ENCODE measurements at regions not wholly inside any gene's neighbourhood (a gene's known extent, or its start where the extent isn't known, plus 50 kb on each side); places are given as distances from the start of the nearest gene placed in this dataset.

DNA sequence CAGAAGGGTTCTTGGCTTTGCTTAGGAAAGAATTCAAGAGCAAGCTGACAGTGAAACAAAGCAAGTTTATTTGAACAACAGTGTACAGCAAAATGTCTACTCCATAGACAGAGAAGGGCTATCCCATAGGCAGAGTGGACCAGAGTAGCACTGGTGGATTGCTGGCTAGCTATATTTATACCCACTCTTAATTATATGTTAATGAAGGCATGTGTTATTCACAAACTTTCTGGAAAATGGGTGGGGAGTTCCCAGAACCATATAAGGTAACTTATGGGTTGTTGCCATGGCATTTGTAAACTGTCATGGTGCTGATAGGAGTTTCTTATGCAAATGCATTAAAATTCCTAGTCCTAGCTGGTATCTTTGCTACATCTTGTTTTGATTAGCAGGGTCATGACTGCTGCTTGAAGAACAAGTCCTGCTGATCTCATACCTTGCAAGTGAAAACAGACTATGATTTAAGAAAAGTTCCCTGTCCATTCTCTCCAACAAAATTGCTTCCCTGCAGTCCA lies 330.5 kb downstream of the BUD13 start:
- DNase-seq (ENCODE audit: low read depth): no peak

DNA sequence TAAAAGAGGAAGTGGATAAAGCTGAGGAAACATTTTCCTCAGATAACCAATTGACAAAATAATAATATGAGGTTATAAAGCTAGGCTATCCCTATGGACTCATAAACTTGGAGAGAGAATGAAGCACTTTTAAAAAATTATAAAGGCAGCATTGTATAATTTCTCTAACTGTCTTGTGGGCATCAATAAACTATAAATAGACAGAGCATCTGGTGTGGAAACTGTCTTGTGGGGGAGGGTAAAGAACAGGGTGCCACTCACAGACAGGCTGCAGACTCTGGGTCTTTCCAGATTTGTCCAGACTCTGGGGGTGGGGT lies 333.5 kb downstream of the BUD13 start:
- DNase-seq (ENCODE audit: low read depth): no peak

DNA sequence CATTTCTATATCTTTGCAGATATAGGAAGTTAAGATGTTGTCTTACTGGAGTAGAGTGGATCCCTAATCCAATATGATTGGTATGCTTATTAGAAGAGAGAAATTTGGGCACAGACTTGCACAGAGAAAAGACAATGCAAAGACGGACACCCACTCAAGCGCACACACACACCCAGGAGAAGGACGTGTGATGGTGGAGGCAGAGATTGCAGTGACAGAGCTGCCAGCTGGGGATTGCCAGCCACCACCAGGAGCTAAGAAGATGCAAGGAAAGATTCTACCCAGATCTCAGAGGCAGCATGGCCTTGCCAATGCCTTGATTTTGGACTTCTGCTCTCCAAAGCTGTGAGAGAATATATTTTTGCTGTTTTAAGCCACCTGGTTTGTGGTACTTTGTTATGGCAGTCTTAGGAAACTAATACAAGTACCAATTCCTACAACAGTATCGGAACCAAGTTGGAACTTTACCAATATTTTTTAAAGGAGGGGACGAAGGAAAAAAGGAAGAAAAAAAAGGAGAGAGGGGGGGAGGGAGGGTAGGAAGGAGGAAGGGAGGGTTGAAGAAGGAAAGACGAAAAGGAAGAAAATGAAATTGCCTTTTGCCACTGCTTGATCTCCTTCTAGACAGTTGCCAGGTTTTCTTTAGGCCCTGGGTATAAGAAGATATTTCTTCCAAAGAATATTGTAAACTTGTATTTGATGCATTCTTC lies 334.0 kb downstream of the BUD13 start:
- no peak for DNase-seq (ENCODE audit: low read depth)

DNA sequence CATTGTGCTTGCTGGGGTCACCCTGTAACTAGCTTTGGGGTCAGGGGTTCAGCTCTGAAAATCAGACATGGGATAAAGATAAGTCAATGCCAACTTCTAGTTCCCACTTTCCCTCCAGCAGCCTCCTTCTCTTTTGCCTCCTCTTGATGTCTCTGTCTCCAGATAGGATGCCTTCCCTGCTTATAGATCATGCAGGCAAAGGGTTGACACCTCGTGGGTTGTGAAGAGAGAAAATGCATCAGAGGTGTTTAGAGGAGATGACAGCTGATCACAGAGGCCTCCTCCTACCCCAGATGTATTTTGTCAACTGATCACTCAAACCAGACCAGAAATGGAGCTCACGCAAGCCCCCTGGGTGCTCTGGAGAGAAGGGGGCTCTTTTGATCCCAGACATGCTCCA lies 337.8 kb downstream of the BUD13 start:
- DNase-seq (ENCODE audit: low read depth): no peak

DNA sequence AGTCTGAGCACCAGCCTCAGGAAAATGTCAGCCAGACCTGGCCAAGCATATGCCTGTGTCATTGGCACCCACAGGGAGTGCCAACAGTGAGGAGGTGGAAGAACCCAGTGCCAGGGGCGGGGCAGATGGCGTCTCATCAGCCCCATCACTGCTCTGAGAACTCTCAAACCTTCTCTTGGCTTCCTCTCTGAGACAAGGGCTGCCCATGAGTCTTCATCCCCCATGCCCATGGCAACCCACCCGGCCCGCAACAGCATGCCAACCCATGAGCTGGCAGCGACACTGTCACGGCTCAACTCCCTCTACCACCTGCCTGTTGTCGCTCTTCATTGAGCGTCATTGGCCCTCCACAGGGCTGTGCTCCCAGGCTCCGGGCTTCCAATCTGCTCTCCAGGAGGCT lies 340.5 kb downstream of the BUD13 start:
- no peak for DNase-seq (ENCODE audit: low read depth)

DNA sequence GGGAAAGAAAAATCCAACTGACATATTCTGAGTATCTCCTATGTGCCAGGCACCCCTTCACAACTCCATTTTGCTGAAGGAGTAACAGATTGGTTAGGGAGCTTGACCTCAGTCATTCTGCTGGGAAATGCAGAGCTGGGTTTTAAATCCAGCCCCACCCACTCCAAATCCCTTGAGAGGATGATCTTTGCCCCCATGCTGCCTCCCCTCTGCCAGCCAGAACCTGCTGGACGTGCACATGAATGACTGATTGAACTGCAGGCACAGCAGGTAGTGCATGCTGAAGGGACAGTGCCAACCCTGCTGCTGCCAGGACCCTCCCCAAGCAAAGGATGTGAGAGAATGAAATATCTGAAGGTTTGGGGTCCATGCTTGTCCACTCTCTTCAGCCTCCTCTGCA lies 340.9 kb downstream of the BUD13 start:
- no peak for DNase-seq (ENCODE audit: low read depth)

DNA sequence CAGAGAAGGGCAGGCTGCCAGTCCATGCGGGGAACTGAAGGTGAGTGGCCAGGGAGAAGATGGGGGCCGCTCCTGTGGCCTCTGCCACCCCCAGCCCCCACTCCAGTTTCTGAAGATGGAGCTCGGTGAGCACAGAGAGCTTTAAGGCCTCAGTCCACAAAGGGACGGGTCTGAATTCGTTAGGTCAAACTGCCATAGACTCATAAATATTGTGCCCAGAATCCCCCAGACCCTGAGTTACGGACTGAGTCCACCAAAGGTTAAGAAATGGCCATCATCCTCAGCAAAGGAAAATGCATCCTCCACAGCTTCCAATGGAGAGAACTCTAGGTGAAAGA lies 344.2 kb downstream of the BUD13 start:
- DNase-seq (ENCODE audit: low read depth): no peak

DNA sequence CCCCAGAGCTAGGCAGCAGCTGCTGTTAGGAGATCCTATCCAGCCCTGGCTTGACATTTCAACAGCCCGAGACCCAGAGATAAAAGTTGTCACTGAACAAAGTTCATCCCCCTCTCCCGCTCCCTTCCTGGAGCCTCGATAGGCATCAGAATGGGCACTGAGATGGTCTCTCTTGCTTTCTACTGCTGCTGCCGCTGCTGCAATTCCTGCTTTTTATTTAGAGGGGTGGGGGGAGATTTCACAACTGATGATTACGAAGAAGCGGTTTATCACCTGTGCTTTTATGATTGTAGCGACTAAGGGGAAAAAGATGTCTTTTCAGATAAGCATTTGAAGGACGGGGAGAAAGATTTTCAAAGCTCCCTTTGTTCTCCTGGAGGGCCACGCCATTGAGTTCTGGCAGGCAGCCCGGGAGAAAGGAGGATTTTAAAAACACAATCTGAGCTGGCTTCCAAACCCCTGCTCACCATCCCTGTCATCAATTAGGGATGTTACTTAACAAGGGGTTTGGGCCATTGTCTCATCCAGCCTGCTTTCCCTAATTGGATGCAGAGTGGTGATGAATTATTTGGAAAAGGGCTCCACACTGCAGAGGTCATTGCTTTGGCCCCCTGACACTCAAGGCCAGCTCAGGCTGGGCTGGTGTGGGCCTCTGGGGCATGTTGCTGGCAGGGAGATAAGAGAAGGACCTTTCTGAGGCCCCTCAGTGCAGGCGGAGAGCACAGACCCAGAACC lies 344.7 kb downstream of the BUD13 start:
- no peak for DNase-seq (ENCODE audit: low read depth)

DNA sequence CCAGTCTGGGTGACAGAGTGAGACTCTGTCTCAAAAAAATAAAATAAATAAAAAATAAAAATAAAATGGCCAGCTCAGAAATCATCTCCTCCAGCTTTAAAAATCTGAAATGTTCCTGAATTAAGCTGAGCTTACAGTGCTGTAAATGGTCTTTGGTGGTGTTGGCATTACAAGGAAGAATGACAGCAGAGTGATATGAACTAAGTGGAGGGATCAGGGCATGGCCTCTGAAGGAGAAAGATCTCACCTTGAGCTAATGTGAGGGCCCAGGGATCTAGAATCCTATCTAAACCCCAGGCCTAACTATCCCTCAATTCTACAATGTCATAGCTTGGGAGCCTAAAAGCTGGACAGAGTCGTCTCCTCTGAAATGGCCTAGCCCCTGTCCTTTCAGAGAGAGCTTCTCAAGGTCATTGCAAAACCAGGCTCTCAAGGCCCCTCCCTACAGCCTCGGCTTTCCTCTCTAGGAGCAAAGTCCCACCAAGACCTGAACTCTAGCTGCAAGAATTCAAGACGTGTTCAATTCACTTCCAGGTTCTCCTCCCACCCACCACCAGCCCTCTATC lies 345.4 kb downstream of the BUD13 start:
- no peak for DNase-seq (ENCODE audit: low read depth)

DNA sequence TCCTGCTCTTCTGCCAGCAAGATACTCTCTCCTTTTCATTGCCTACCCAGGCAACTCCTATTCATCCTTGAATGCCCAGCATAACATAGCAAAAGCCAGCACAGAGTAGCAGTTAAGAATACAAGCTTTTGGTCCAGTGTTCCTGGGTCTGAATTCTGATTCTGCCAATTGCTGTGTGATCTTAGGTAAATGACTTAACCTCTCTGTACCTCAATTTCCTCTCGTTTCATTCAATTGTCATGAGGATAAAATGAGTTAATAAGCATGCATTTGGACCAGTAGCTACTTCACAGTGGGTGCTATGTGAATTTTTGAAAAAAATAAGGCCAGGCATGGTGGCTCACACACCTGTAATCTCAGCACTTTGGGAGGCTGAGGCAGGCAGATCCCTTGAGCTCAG lies 346.0 kb downstream of the BUD13 start:
- no peak for DNase-seq (ENCODE audit: low read depth)

DNA sequence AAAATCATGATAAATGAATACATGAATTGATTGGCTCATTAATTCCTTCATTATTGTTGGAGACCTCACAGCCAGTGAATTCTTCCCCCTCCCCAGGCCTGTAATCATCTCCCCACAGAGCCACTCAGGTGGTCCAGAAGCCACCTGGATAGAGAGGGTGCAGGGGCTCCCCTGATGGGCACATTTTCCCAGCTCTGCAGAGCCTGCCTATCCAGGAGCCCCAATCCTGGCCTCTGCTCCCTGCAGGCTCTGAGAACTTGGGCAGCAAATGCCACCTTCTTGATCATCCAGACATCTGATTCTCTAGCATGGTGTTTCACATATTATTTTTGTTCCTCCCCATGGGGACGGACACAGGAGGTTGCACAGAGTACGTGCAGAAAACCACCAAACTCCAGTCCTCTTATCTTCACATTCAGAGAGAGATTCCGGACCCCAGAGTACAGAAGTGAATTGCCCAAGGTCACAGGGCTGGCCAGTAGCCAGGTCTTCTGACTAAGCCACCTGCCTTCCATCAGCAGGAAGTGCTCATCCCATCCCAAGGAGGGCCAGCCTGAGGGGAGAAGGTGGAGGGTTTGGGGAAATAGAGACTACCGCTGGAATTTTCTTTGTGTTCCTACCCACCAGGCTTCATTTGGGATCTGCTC lies 348.0 kb downstream of the BUD13 start:
- no peak for DNase-seq (ENCODE audit: low read depth)

DNA sequence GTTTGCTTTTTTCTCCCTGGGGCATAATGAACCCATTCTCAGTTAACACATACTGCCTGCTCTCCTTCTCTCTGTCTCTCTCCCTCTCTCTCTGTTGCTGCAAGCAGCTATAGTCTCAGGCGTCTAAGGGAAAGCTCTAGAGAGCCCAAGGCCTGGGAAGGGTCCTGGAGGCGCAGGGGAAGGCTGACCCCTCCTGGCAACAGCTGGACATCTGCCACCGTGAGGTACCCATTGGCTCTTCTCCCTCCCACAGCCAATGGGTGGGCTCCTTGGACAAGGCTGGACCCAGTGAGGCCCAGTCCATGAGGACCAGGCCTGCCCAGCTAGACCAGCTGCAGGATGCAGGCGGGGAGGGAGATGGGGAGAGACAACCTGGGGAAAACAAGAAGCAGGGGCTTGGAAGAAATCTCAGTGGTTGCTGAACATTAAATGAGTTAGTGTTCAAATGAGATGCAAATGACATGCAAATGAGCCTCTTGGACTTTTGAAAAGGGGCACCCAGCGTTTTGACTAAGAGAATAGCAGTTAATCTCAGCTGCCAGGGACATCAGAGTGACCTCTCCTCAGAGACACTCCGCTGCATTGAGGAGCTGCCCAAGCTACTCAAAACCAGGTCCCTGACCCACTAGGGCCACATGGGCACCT lies 349.7 kb downstream of the BUD13 start:
- DNase-seq (ENCODE audit: low read depth): no peak

DNA sequence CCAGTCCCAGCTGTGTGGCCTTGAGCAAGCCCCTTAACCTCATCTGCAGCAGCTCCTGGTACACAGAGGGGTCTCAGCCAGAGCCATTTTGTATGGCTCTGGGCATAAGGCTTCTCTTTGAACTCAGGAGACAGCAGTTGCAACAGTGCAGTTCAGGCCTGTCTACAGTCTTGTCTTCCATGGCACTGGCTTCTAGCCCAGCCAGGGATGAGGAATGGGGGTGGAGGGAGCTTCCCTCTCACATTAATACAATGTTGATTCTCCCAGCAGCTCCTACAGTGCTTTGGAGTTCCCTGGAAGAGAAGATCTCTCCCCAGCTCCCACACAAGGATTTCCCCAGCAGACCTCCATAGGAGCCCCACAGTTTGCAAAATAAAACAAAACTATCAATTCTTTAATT lies 350.2 kb downstream of the BUD13 start:
- no peak for DNase-seq (ENCODE audit: low read depth)

DNA sequence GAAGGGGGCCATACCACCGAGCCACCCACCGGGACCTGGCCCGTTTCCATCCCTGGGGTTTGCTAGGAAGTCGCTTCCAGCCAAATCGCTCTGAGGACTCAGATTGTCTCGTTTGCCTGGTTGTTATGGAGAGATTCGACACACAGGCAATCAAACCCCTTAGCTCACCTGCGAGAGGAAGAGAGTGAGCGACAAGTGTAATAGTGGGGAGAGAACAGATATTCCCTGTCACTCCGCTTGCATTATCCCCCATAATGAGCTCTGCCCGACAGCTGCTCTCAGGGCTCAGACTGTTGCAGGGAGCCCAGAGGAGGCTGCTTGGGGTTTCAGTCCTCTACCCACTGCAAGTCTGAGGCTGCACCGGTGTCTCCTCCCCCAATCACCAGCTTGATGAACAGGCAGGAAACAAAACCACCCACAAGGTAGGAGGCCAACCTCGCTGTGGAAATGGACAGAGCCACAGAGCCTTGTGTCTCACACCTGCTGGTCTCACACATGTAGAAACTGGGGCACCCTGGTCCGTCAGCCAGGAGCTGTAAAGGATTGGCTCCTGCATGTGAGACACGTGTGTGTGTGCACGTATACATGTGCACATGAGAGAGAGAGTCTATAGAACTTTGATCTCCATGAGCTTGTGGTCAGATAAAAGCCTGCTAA lies 351.1 kb downstream of the BUD13 start:
- DNase-seq (ENCODE audit: low read depth): no peak

DNA sequence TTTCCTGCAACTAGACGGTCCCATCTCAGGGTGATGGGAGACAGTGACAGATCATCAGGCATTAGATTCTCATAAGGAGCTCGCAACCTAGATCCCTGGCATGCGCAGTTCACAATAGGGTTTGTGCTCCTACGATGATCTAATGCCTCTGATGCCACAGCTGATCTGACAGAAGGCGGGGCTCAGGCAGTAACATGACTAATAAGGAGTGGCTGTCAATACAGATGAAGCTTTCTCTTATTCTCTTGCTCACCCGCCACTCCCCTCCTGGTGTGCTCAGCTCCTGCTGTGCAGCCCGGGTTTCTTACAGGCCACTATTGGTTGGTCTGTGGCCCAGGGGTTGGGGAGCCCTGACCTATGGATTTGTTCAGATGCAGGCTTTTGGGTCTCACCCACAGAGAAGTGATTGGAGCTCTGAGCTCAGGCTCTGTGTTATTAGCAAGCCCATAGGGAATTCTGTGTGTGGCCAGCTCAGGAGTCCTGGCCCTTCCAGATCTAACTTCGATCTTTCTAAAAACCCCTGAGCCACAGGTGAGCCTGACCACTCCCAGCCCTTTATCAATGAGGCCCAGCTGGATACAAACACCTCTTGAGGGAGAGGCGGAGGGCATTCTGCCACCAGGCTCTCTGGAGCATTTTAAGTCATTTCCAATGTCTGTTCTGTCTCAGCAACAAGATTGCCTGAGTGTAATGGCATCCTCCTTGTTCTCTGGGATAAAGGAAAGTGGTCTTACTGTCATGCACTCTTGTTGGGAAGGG lies 351.8 kb downstream of the BUD13 start:
- DNase-seq (ENCODE audit: low read depth): no peak

DNA sequence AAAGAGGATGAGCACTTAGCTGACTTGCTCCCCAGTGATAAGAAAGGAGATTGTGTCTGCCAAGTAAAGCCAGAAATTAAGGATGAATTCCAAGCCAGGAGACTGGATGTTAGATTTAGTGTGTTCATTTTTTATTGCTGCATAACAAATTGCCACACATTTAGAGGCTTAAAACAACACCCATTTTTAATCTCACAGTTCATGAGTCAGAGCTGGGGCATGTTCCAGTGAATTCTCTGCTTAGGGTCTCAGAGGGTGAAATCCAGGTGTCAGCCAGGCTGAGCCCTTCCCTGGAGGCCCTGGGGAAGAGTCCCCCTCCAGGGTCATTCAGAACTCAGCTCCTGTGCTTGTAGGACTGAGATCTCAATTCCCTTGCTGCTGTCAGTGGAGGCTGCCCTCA lies 352.8 kb downstream of the BUD13 start:
- DNase-seq (ENCODE audit: low read depth): no peak

DNA sequence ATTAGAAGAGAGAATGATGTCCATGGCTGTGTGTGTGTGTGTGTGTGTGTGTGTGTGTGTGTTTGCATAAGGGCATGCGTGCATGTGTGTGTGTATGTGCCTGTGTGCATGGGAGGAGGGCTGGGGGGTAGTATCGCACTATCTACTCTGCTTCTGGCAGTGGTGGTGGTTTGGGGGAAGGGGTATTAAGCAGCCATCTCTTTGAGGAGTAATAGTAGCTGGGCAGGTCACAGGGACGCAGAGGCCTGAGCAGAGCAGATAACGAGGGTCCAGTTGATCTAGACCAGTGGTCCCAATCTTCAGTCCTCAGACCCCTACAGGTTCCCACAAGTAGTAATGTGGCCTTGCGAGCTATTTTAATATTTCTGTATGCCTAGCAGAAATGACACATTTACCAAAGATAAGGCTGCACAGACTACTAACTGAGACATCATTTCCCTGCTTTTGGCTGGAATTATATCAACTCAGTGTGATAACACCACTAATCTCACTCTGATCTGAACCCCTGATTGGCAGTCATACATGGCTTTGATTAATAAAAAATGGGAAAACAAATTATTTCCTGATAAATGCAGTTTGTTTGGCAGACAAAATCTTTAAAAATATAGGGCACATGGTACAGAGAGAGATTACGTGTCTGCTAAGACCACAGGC lies 354.3 kb downstream of the BUD13 start:
- no peak for DNase-seq (ENCODE audit: low read depth)

DNA sequence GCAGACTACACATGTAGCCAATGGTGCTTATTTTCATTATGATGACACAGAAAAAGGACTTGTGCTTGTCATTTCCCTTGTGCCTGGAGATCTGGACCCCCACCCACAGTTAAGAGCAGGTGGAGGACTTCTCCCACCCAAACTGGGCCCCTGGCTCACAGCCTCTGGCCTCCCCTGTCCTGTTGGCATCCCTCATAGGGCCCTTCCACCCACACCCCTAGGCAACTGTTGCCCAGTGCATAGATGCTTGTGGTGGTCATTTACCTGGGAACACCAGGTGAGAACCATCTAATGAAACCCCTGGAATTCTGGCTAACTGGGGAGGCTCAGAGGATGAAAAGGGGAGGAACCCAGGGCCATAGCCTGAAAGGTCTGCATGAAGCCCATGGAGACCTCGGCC lies 355.9 kb downstream of the BUD13 start:
- DNase-seq (ENCODE audit: low read depth): no peak

DNA sequence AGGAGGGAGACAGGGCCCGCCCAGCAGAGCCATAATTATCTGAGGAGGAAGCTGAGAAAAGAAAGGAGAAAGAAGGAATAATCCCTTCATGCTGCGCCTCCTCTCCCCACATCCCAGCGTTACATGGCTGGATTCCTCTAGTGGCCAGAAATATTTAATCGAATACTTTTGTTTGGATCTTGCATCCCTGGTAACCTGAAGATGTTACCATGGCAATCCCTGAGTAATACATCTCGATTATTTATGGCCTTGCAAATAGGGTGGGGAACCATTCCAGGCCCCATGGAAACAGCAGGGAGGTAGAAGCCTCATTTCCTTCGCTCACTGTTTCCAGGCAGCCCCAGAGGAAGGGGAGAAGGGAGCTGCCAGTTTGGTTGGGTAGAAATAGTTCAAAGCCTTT lies 357.7 kb downstream of the BUD13 start:
- no peak for DNase-seq (ENCODE audit: low read depth)

DNA sequence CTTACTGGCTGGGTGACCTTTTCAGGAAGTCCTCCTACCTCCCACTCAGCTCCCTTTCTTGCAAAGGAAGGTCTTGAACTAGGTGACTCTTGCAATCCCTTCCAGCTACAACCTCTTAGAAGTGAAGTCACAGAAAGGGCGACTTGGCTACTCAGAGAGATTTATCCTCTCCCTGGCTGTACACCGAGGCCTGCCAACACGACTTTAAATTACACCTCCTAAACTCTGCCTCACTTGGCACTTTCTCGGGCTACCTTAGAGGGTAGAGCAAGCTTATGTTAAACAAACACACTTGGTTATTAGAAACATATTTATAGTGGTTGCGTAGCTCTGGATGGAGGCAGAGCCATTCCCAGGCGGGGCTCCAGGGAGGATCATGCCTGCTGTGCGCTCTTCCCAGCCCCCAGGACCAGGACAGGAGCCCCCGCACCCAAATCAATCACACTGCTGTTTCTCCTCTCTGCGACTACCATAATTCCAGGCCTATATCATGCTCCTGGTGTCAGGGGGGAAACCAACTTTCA lies 358.4 kb downstream of the BUD13 start:
- DNase-seq (ENCODE audit: low read depth): no peak
